MM.1S (cell line): ENCODE measurements at regions not wholly inside any gene's neighbourhood (a gene's known extent, or its start where the extent isn't known, plus 50 kb on each side); places are given as distances from the start of the nearest gene placed in this dataset.
"Not testable (repeated sequence)": the region's sequence is repeated elsewhere in the genome, so short reads cannot be mapped to it uniquely, and the experiment has no call there.

Experiments used
- CTCF ChIP-seq: fragments of 300-600 bp; sonication (generic); IDR thresholded peaks from 2 replicates; pipeline ENCODE4 v1.5.1; 2016; ENCODE audit warnings: antibody characterized with exemption, low read length, mixed read lengths
- EZH2 ChIP-seq: fragments of 300-600 bp; sonication (generic); optimal IDR thresholded peaks from 2 replicates; pipeline ENCODE3; 2017; ENCODE audit warnings: low read depth, mild to moderate bottlenecking, antibody characterized with exemption, low read length, mixed read lengths
- EZH2phosphoT487 ChIP-seq: fragments of 300-600 bp; sonication (generic); IDR thresholded peaks from 2 replicates; pipeline ENCODE4 v1.6.1; 2018; ENCODE audit warnings: antibody characterized with exemption, low read length

- not testable (repeated sequence) for TF ChIP-seq CTCF, EZH2, EZH2phosphoT487
Observed at GRCh38 chr14:56008661-56009060, 109.5 kb upstream of the PELI2 start.
